ENCODE measurements at regions not wholly inside any gene's neighbourhood (a gene's known extent, or its start where the extent isn't known, plus 50 kb on each side); places are given as distances from the start of the nearest gene placed in this dataset.

GRCh38 chr2:128969374-128969773 is 650.7 kb upstream of the HS6ST1 start:
- TF ChIP-seq, protein P1, sequence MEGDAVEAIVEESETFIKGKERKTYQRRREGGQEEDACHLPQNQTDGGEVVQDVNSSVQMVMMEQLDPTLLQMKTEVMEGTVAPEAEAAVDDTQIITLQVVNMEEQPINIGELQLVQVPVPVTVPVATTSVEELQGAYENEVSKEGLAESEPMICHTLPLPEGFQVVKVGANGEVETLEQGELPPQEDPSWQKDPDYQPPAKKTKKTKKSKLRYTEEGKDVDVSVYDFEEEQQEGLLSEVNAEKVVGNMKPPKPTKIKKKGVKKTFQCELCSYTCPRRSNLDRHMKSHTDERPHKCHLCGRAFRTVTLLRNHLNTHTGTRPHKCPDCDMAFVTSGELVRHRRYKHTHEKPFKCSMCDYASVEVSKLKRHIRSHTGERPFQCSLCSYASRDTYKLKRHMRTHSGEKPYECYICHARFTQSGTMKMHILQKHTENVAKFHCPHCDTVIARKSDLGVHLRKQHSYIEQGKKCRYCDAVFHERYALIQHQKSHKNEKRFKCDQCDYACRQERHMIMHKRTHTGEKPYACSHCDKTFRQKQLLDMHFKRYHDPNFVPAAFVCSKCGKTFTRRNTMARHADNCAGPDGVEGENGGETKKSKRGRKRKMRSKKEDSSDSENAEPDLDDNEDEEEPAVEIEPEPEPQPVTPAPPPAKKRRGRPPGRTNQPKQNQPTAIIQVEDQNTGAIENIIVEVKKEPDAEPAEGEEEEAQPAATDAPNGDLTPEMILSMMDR (IDR thresholded peaks at IDR 0.05; ENCODE audit: insufficient read depth, low read depth, low read length), result no peak

GRCh38 chr2:128970332-128971116 is 651.9 kb upstream of the HS6ST1 start:
- no peak for DNase-seq (ENCODE audit: low read depth)
- H3K4me3 ChIP-seq (ENCODE audit: low read depth, low read length), result no peak overlapping the region
- TF ChIP-seq, protein P1 (IDR thresholded peaks at IDR 0.05; ENCODE audit: insufficient read depth, low read depth, low read length), result no peak

More at GRCh38 chr2:128969374-128969773, 650.7 kb upstream of the HS6ST1 start:
- H3K4me3 ChIP-seq (ENCODE audit: low read depth, low read length), result no peak overlapping the region
- no peak for DNase-seq (ENCODE audit: low read depth)

DNA sequence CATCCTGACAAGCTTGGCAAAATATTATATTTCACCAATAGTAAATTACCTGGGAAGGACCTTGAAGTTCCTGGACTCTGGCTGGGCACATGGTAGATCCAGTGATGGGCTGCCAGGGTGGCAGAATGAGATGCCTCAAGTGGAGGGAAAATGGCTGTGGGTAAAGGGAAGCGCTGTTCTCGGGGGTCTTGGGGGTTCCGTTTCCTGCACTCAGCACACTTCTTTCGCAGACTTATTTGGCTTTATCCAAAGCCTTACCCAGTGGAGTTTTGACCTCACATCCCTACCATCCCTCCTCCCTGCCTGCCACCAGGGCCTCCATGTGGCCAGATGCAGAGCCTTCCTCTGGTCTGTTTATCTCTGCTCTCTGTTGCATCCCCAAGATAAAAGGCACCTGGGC is 654.9 kb upstream of the HS6ST1 start:
- TF ChIP-seq, protein P1 (IDR thresholded peaks at IDR 0.05; ENCODE audit: insufficient read depth, low read depth, low read length), result no peak

DNA sequence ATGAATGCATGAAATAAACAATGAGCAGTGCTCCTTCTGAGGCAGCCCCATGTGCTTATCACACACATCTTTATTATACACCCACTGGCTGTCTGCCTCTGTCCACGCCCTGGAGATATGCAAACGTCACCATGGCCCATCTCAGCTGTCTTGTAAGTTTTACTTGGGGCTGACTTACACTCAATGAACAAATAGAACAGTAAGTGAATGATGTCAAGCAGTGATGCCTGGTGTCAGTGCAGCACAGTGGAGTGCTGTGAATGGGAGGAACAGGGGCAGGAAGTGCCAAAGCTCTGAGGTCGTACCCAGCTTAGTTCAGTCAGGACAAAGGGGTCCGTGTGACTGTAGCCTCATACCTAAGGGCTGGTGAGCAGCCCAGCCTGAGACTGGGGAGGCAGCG is 659.5 kb upstream of the HS6ST1 start:
- no peak for DNase-seq (ENCODE audit: low read depth)
- TF ChIP-seq, protein P1 (IDR thresholded peaks at IDR 0.05; ENCODE audit: insufficient read depth, low read depth, low read length), result no peak
- no peak overlapping the region for H3K4me3 ChIP-seq (ENCODE audit: low read depth, low read length)

More for the DNA sequence above, 654.9 kb upstream of the HS6ST1 start:
- no peak for DNase-seq (ENCODE audit: low read depth)
- H3K4me3 ChIP-seq (ENCODE audit: low read depth, low read length), result no peak overlapping the region

DNA sequence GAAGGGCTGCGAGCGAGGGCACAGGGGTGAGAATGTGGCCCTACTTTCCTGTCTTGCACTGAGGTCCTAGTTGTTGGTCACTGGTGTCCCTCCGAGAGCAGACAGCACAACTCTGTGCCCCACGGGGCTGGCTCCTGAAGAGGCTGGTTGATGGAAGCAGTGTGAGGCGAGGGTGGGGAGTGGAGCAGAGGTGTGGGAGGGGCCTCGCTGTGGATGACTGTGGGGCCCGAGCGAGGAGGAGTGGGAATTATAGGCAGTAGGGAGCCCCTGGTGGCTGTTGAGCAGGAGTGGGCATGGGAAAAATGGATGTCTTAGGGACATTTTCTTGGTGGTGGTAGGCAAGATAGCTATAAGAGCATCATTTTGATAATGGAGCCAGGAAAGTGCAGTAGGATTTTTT is 660.5 kb upstream of the HS6ST1 start:
- DNase-seq (ENCODE audit: low read depth), result no peak
- TF ChIP-seq, protein P1 (IDR thresholded peaks at IDR 0.05; ENCODE audit: insufficient read depth, low read depth, low read length), result no peak
- no peak overlapping the region for H3K4me3 ChIP-seq (ENCODE audit: low read depth, low read length)

GRCh38 chr2:128980475-128980874 is 661.8 kb upstream of the HS6ST1 start:
- no peak overlapping the region for H3K4me3 ChIP-seq (ENCODE audit: low read depth, low read length)
- no peak for DNase-seq (ENCODE audit: low read depth)
- TF ChIP-seq, protein P1 (IDR thresholded peaks at IDR 0.05; ENCODE audit: insufficient read depth, low read depth, low read length), result no peak

- H3K4me3 ChIP-seq (ENCODE audit: low read depth, low read length), result no peak overlapping the region
- TF ChIP-seq, protein P1 (IDR thresholded peaks at IDR 0.05; ENCODE audit: insufficient read depth, low read depth, low read length), result no peak
- DNase-seq (ENCODE audit: low read depth), result no peak
Observed at GRCh38 chr2:128981353-128981752, 662.7 kb upstream of the HS6ST1 start.

All from fibroblast of villous mesenchyme (primary cell).